IMR-90 (cell line): ENCODE measurements at regions not wholly inside any gene's neighbourhood (a gene's known extent, or its start where the extent isn't known, plus 50 kb on each side); places are given as distances from the start of the nearest gene placed in this dataset.

Experiments
- NFE2L2 ChIP-seq: fragments of 150-350 bp; IDR thresholded peaks from 2 replicates; pipeline ENCODE4 v1.6.1; 2016; ENCODE audit warnings: low read depth, mild to moderate bottlenecking, low read length
- RAD21 ChIP-seq: IDR thresholded peaks from 2 replicates; pipeline ENCODE4 v1.6.1; 2012; ENCODE audit warnings: low read length, improper control_type of control experiment
- TF ChIP-seq, protein P1 (sequence below): conservative IDR thresholded peaks from 2 replicates; pipeline ENCODE4 v1.5.1; 2012; ENCODE audit warnings: mild to moderate bottlenecking, low read depth, low read length, improper control_type of control experiment

DNA sequence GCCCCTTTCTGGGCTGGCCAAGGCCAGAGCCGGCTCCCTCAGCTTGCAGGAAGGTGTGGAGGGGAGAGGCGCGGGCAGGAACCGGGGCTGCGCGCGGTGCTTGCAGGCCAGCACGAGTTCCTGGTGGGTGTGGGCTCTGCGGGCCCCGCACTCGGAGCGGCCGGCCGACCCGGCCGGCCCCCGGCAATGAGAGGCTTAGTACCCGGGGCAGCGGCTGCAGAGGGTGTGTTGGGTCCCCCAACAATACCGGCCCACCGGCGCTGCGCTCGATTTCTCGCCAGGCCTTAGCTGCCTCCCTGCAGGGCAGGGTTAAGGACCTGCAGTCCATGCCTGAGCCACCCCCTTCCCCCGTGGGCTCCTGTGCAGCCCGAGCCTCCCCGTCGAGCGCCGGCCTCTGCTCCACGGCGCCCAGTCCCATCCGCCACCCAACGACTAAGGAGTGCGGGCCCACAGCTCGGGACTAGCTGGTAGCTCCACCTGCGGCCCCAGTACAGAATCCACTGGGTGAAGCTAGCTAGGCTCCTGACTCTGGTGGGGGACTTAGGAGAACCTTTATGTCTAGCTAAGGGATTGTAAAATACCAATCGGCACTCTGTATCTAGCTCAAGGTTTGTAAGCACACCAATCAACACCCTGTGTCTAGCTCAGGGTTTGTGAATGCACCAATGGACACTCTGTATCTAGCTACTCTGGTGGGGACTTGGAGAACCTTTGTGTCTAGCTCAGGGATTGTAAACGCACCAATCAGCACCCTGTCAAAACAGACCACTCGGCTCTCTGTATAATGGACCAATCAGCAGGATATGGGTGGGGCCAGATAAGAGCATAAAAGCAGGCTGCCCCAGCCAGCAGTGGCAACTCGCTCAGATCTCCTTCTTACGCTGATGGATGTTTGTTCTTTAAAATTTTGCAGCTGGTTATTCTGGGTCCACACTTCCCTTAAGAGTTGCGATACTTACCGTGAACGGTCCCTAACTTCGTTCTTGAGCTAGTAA is 167.4 kb upstream of the RREB1 start:
- TF ChIP-seq, protein P1, sequence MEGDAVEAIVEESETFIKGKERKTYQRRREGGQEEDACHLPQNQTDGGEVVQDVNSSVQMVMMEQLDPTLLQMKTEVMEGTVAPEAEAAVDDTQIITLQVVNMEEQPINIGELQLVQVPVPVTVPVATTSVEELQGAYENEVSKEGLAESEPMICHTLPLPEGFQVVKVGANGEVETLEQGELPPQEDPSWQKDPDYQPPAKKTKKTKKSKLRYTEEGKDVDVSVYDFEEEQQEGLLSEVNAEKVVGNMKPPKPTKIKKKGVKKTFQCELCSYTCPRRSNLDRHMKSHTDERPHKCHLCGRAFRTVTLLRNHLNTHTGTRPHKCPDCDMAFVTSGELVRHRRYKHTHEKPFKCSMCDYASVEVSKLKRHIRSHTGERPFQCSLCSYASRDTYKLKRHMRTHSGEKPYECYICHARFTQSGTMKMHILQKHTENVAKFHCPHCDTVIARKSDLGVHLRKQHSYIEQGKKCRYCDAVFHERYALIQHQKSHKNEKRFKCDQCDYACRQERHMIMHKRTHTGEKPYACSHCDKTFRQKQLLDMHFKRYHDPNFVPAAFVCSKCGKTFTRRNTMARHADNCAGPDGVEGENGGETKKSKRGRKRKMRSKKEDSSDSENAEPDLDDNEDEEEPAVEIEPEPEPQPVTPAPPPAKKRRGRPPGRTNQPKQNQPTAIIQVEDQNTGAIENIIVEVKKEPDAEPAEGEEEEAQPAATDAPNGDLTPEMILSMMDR, result no peak
- no peak for TF ChIP-seq NFE2L2
- TF ChIP-seq RAD21, result no peak
